Astrocyte (in vitro differentiated cells and primary cell): ENCODE measurements at regions not wholly inside any gene's neighbourhood (a gene's known extent, or its start where the extent isn't known, plus 50 kb on each side); places are given as distances from the start of the nearest gene placed in this dataset.

Experiments
- CTCF ChIP-seq: IDR thresholded peaks from 2 replicates; pipeline ENCODE4 v1.5.1; 2011; ENCODE audit warnings: low read depth, mild to moderate bottlenecking, inconsistent platforms, low read length, moderate library complexity; ENCODE audit not compliant: insufficient read depth
- EZH2 ChIP-seq: IDR thresholded peaks from 2 replicates; pipeline ENCODE4 v1.6.1; 2012; ENCODE audit warnings: mild to moderate bottlenecking, low read length, inconsistent platforms; ENCODE audit not compliant: insufficient read depth

- TF ChIP-seq CTCF (no peak), EZH2 (no peak)
Observed at GRCh38 chr6:67362976-67363375, 1272.1 kb upstream of the ADGRB3 start.
